ENCODE measurements at regions not wholly inside any gene's neighbourhood (a gene's known extent, or its start where the extent isn't known, plus 50 kb on each side); places are given as distances from the start of the nearest gene placed in this dataset.
"Not testable (repeated sequence)": the region's sequence is repeated elsewhere in the genome, so short reads cannot be mapped to it uniquely, and the experiment has no call there.

- H3K4me3 ChIP-seq: no peak overlapping the region
- H3K27me3 ChIP-seq: no peaks in the 10 kb centered on the region
- peaks cover 11 to 46% (median 36%) of the 10 kb centered on the region in 4 donors for H3K4me1 ChIP-seq
- in situ Hi-C loops (cut with MboI; ENCODE audit: low pct_ligation_motif_present in 1 of 4, low pct_unique_long_range_greater_than_20kb in 1 of 4, low sequenced_read_pairs in 3 of 4): no loop called here
- TF ChIP-seq POLR2AphosphoS5 (IDR thresholded peaks at IDR 0.05) (no peak), POLR2A (IDR thresholded peaks at IDR 0.05) (no peak), EP300 (IDR thresholded peaks at IDR 0.05; ENCODE audit: low read depth) (no peak), CTCF (IDR thresholded peaks at IDR 0.05) (no peak)
- intact Hi-C loops (cut with DNase I; ENCODE audit: low total_unique reads): loop anchor here (10.0 kb wide), 1 partner anchor 75 kb away; no protein-coding TSS in a partner anchor
- H3K9me3 ChIP-seq: no peaks in the 10 kb centered on the region
- WGBS, 2 donors (ENCODE audit: low coverage in 1 of 2): 92% methylated on average over 5 of the region's 5 CpGs; no CpG with 5 or more reads in 1 of the 2 donors
- no peak for DNase-seq
- no peak overlapping the region for H3K27ac ChIP-seq
- no peaks in the 10 kb centered on the region for H3K36me3 ChIP-seq
Measured at GRCh38 chr18:46179306-46179705, 75.1 kb downstream of the HAUS1 start.

- no peak overlapping the region for H3K27ac ChIP-seq
- no peaks in the 10 kb centered on the region for H3K9me3 ChIP-seq
- H3K4me3 ChIP-seq: no peak overlapping the region
- 24 to 25% methylated on average over 3 of the region's 3 CpGs for WGBS, 2 donors (ENCODE audit: low coverage in 1 of 2)
- no peak for TF ChIP-seq POLR2AphosphoS5 (IDR thresholded peaks at IDR 0.05)
- no peak for TF ChIP-seq POLR2A (IDR thresholded peaks at IDR 0.05)
- no peak for TF ChIP-seq CTCF (IDR thresholded peaks at IDR 0.05)
- no peak for TF ChIP-seq EP300 (IDR thresholded peaks at IDR 0.05; ENCODE audit: low read depth)
- DNase-seq: no peak
- H3K4me1 ChIP-seq: peaks cover 11 to 31% (median 17%) of the 10 kb centered on the region in 4 donors
- H3K36me3 ChIP-seq: no peaks in the 10 kb centered on the region
- in situ Hi-C loops (cut with MboI; ENCODE audit: low pct_ligation_motif_present in 1 of 4, low pct_unique_long_range_greater_than_20kb in 1 of 4, low sequenced_read_pairs in 3 of 4): no loop called here
- intact Hi-C loops (cut with DNase I; ENCODE audit: low total_unique reads): no loop called here
- no peaks in the 10 kb centered on the region for H3K27me3 ChIP-seq
Measured at GRCh38 chr18:46182633-46183358, 78.6 kb downstream of the HAUS1 start.

- H3K4me3 ChIP-seq; in situ Hi-C loops (cut with MboI; ENCODE audit: low pct_ligation_motif_present in 1 of 4, low pct_unique_long_range_greater_than_20kb in 1 of 4, low sequenced_read_pairs in 3 of 4); H3K27ac ChIP-seq; H3K9me3 ChIP-seq; H3K27me3 ChIP-seq; intact Hi-C loops (cut with DNase I; ENCODE audit: low total_unique reads); H3K36me3 ChIP-seq; DNase-seq: not testable (repeated sequence)
- peaks cover 11 to 31% (median 17%) of the 10 kb centered on the region in 4 donors for H3K4me1 ChIP-seq
- 92% methylated on average over 9 of the region's 9 CpGs; no CpG with 5 or more reads in 1 of the 2 donors for WGBS, 2 donors (ENCODE audit: low coverage in 1 of 2)
Measured at GRCh38 chr18:46184296-46184695, 80.1 kb downstream of the HAUS1 start.

DNA sequence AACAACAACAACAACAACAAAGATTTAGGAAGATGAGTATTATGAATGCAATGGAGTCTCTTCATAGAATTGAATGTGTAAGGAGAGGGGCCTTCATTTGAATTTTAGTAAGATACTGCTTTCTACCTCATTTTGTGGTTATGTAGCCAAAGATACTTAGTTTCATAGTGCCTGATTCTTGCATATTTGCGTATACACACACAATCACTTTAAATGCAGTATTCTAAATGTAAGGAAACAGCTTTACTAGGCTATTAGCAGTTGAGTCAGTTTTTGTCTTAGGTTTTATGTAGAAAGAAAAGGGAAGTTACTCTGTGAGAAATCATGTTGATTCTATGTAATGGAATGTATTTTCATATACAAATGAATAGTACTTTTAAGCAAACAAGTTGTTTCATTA, 80.5 kb downstream of the HAUS1 start:
- Histone ChIP-seq H3K36me3 (peaks cover 0 to 3% (median 0%) of the 10 kb centered on the region in 4 donors), H3K27ac (no peak overlapping the region), H3K27me3 (no peaks in the 10 kb centered on the region), H3K9me3 (no peaks in the 10 kb centered on the region), H3K4me3 (no peak overlapping the region), H3K4me1 (peaks cover 11 to 31% (median 17%) of the 10 kb centered on the region in 4 donors)
- intact Hi-C loops (cut with DNase I; ENCODE audit: low total_unique reads) (no loop called here), in situ Hi-C loops (cut with MboI; ENCODE audit: low pct_ligation_motif_present in 1 of 4, low pct_unique_long_range_greater_than_20kb in 1 of 4, low sequenced_read_pairs in 3 of 4) (no loop called here)
- WGBS, 2 donors (ENCODE audit: low coverage in 1 of 2): 63 to 80% methylated on average over 1 of the region's 1 CpG
- no peak for DNase-seq
- no peak for TF ChIP-seq POLR2AphosphoS5 (IDR thresholded peaks at IDR 0.05)
- no peak for TF ChIP-seq EP300 (IDR thresholded peaks at IDR 0.05; ENCODE audit: low read depth)
- no peak for TF ChIP-seq POLR2A (IDR thresholded peaks at IDR 0.05)
- TF ChIP-seq CTCF (IDR thresholded peaks at IDR 0.05): no peak
